ENCODE measurements at regions not wholly inside any gene's neighbourhood (a gene's known extent, or its start where the extent isn't known, plus 50 kb on each side); places are given as distances from the start of the nearest gene placed in this dataset.

DNA sequence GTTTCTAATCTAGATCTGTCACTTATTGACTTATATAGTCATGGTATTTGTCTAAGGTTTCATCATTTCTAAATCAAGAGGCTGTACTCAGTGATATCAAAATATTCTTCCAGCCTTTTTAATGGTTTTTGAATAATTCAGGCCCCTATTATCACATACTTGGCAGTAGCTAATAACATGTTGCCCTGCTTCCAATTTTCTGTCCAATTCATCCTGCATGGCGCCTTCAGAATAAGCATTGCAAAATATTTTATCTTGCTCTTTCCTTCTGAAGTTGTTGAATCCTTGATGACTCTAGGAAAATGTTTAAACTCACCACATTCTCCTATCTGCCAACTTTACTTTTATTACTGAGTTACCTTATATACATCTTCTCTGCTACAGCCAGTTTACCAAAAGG is 517.2 kb upstream of the B3GALT2 start:
- no peak for TF ChIP-seq CTCF (IDR thresholded peaks at IDR 0.05; ENCODE audit: low read depth, low read length, poor library complexity, severe bottlenecking)
- TF ChIP-seq EZH2phosphoT487 (IDR thresholded peaks at IDR 0.05; ENCODE audit: borderline replicate concordance, low read length) = no peak
